ENCODE measurements at regions not wholly inside any gene's neighbourhood (a gene's known extent, or its start where the extent isn't known, plus 50 kb on each side); places are given as distances from the start of the nearest gene placed in this dataset.

- TF ChIP-seq, protein P1, sequence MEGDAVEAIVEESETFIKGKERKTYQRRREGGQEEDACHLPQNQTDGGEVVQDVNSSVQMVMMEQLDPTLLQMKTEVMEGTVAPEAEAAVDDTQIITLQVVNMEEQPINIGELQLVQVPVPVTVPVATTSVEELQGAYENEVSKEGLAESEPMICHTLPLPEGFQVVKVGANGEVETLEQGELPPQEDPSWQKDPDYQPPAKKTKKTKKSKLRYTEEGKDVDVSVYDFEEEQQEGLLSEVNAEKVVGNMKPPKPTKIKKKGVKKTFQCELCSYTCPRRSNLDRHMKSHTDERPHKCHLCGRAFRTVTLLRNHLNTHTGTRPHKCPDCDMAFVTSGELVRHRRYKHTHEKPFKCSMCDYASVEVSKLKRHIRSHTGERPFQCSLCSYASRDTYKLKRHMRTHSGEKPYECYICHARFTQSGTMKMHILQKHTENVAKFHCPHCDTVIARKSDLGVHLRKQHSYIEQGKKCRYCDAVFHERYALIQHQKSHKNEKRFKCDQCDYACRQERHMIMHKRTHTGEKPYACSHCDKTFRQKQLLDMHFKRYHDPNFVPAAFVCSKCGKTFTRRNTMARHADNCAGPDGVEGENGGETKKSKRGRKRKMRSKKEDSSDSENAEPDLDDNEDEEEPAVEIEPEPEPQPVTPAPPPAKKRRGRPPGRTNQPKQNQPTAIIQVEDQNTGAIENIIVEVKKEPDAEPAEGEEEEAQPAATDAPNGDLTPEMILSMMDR (IDR thresholded peaks at IDR 0.05; ENCODE audit: low read depth, low read length, missing input control): no peak
- TF ChIP-seq, protein P2, sequence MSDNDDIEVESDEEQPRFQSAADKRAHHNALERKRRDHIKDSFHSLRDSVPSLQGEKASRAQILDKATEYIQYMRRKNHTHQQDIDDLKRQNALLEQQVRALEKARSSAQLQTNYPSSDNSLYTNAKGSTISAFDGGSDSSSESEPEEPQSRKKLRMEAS (IDR thresholded peaks at IDR 0.05): no peak
- TF ChIP-seq TAF1 (conservative IDR thresholded peaks at IDR 0.05): no peak
Measured at GRCh38 chr17:17422641-17423040, 54.2 kb upstream of the MED9 start.
